Panc1 (cell line): ENCODE measurements at regions not wholly inside any gene's neighbourhood (a gene's known extent, or its start where the extent isn't known, plus 50 kb on each side); places are given as distances from the start of the nearest gene placed in this dataset.

Experiments used
- POLR2AphosphoS5 ChIP-seq: IDR thresholded peaks from 2 replicates; pipeline ENCODE4 v1.6.1; 2012; ENCODE audit warnings: mild to moderate bottlenecking, low read depth, low read length, moderate library complexity
- REST ChIP-seq, 2 experiments: IDR thresholded peaks; 2 replicates each; pipeline ENCODE4 v1.6.1; 2011 to 2012; ENCODE audit warnings: low read depth in 2 of 2, control low read depth in 1 of 2, low read length in 1 of 2, mild to moderate bottlenecking in 1 of 2, moderate library complexity in 1 of 2; ENCODE audit not compliant: insufficient read depth in 1 of 2
- SIN3A ChIP-seq: IDR thresholded peaks from 2 replicates; pipeline ENCODE4 v1.6.1; 2012; ENCODE audit warnings: low read depth, mild to moderate bottlenecking, low read length, moderate library complexity, borderline replicate concordance; ENCODE audit not compliant: insufficient read depth
- TCF7L2 ChIP-seq: IDR thresholded peaks from 2 replicates; pipeline ENCODE4 v1.6.1; 2011; ENCODE audit warnings: mild to moderate bottlenecking, low read depth, low read length, inconsistent platforms
- TF ChIP-seq, protein P1 (sequence below): fragments of 450-650 bp; IDR thresholded peaks from 2 replicates; pipeline ENCODE4 v1.5.1; 2017; ENCODE audit warnings: mild to moderate bottlenecking

DNA sequence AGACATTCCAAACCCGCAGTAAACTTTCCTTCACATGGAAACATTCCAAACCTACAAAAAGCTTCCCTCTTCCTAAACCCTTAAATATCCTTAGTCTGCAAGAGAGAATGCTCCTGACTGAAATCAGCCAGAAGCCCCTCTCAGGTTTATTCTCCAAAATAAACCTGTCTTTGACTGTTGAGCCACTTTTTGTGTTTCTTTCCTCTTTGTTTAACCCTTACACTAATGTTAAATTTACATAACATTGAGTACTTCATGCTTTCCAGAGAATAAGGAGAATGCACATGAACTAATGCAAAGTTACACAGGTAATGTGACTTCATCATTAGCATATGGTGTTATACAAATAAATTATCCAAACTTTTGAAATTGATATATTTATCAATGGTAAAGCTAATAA, 262.6 kb upstream of the PRKCQ start:
- TF ChIP-seq TCF7L2 = no peak
- TF ChIP-seq POLR2AphosphoS5 = no peak
- TF ChIP-seq, protein P1, sequence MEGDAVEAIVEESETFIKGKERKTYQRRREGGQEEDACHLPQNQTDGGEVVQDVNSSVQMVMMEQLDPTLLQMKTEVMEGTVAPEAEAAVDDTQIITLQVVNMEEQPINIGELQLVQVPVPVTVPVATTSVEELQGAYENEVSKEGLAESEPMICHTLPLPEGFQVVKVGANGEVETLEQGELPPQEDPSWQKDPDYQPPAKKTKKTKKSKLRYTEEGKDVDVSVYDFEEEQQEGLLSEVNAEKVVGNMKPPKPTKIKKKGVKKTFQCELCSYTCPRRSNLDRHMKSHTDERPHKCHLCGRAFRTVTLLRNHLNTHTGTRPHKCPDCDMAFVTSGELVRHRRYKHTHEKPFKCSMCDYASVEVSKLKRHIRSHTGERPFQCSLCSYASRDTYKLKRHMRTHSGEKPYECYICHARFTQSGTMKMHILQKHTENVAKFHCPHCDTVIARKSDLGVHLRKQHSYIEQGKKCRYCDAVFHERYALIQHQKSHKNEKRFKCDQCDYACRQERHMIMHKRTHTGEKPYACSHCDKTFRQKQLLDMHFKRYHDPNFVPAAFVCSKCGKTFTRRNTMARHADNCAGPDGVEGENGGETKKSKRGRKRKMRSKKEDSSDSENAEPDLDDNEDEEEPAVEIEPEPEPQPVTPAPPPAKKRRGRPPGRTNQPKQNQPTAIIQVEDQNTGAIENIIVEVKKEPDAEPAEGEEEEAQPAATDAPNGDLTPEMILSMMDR = no peak
- TF ChIP-seq SIN3A = no peak
- no peak for TF ChIP-seq REST (IDR thresholded peaks at IDR 0.05; ENCODE audit: insufficient read depth in 1 of 2, low read depth in 2 of 2, low read length in 1 of 2)
